ENCODE measurements at regions not wholly inside any gene's neighbourhood (a gene's known extent, or its start where the extent isn't known, plus 50 kb on each side); places are given as distances from the start of the nearest gene placed in this dataset.

DNA sequence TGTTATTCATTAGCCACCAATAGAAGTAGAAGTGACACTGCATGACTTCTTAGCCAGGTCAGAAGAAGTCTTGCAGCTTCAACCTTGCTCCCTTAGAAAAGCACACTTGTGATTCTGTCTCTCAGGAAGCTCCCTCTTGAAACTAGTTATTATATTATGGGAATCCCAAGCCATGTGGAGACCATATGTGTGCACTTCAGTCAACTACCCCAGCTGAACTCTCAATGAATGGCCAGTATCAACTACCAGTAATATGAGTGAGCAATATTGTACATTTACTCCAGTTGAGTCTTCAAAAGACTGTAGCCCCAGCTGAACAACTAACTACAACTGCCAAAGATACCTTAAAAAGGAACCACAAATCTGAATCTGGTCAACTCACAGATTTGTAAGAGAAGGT is 77.1 kb upstream of the GABRA3 start:
- no peak for FAIRE-seq
- POLR2A ChIA-PET (ENCODE audit: partially characterized antibody) = no interaction called here

More for the DNA sequence above, 77.1 kb upstream of the GABRA3 start:
- Histone ChIP-seq H3K79me1 (ENCODE audit: low read depth, low read length) (no peaks in the 10 kb centered on the region), H3K4me2 (ENCODE audit: insufficient read depth in 1 of 2, low read depth in 2 of 2, low read length in 2 of 2) (no peak overlapping the region), H2BK12ac (ENCODE audit: low read depth, low read length) (no peak overlapping the region), H2BK120ac (replicated peaks; ENCODE audit: low read depth, low read length) (no peak overlapping the region), H2BK15ac (ENCODE audit: low read length) (no peak overlapping the region), H4K8ac (ENCODE audit: extremely low read depth, insufficient read depth, low read length) (no peak overlapping the region), H2AK5ac (ENCODE audit: low read depth, low read length) (no peak overlapping the region), H2AFZ (ENCODE audit: low read length) (no peak overlapping the region), H2BK5ac (ENCODE audit: low read depth, low read length) (no peak overlapping the region), H3K4me3 (ENCODE audit: extremely low read depth in 1 of 4, insufficient read depth in 2 of 4, low read depth in 3 of 4, low read length in 4 of 4) (no peak overlapping the region), H3K9ac (replicated peaks in 1 of 4; ENCODE audit: extremely low read depth in 1 of 4, low read depth in 3 of 4, low read length in 3 of 4) (no peak overlapping the region), H4K20me1 (replicated peaks in 1 of 2; ENCODE audit: control insufficient read depth in 1 of 2, insufficient read depth in 2 of 2, low read length in 2 of 2) (no peaks in the 10 kb centered on the region), H3K27ac (ENCODE audit: low read depth, low read length) (no peak overlapping the region), H3K9me3 (ENCODE audit: insufficient read depth in 2 of 2, low read depth in 1 of 2, low read length in 1 of 2) (no peaks in the 10 kb centered on the region), H3K36me3 (ENCODE audit: control insufficient read depth in 2 of 4, insufficient read depth in 4 of 4, low read length in 3 of 4) (no peaks in the 10 kb centered on the region), H3K4ac (replicated peaks; ENCODE audit: insufficient read length, low read depth, low read length) (no peak overlapping the region), H3K79me2 (ENCODE audit: control insufficient read depth in 1 of 2, insufficient read depth in 2 of 2, low read length in 2 of 2) (no peaks in the 10 kb centered on the region), H3K23me2 (ENCODE audit: low read depth, low read length) (no peaks in the 10 kb centered on the region), H4K5ac (ENCODE audit: insufficient read length, low read depth, low read length) (no peak overlapping the region), H3K27me3 (replicated peaks in 1 of 4; ENCODE audit: control insufficient read depth in 3 of 4, extremely low read depth in 1 of 4, insufficient read depth in 3 of 4, low read length in 3 of 4) (no peaks in the 10 kb centered on the region), H3K14ac (ENCODE audit: insufficient read length) (no peak overlapping the region), H3K4me1 (replicated peaks in 1 of 4; ENCODE audit: control insufficient read depth in 3 of 4, insufficient read depth in 4 of 4, low read length in 3 of 4) (no peaks in the 10 kb centered on the region), H3K56ac (replicated peaks; ENCODE audit: insufficient read length, low read depth, low read length) (no peak overlapping the region), H2BK20ac (ENCODE audit: low read length) (no peak overlapping the region), H3K23ac (ENCODE audit: insufficient read length) (no peak overlapping the region), H4K91ac (replicated peaks; ENCODE audit: insufficient read length, low read length) (no peak overlapping the region), H3K18ac (ENCODE audit: extremely low read depth, low read length) (no peak overlapping the region)
- TF ChIP-seq YY1 (IDR thresholded peaks at IDR 0.05; ENCODE audit: low read depth, low read length) = no peak
- TF ChIP-seq SAP30 (IDR thresholded peaks at IDR 0.05; ENCODE audit: insufficient read depth, insufficient replicate concordance, low read length) = no peak
- no peak for TF ChIP-seq SIX5 (IDR thresholded peaks at IDR 0.05; ENCODE audit: low read depth, low read length)
- TF ChIP-seq JUN (IDR thresholded peaks at IDR 0.05; ENCODE audit: low read depth, low read length) = no peak
- no peak for TF ChIP-seq EP300 (IDR thresholded peaks at IDR 0.05; ENCODE audit: borderline replicate concordance in 1 of 2, low read depth in 2 of 2, low read length in 2 of 2)
- CTCF ChIA-PET (ENCODE audit: partially characterized antibody) = interaction anchor here (1.3 kb wide), 1 partner anchor 9 kb away, joined by 5 read pairs; no protein-coding TSS in a partner anchor
- no peak for DNase-seq (ENCODE audit: low read depth in 1 of 2, low spot score in 2 of 2)

All from H1 (cell line).